GM19372 (cell line): ENCODE measurements at regions not wholly inside any gene's neighbourhood (a gene's known extent, or its start where the extent isn't known, plus 50 kb on each side); places are given as distances from the start of the nearest gene placed in this dataset.

ENCODE experiments used
- ATAC-seq: cut with Tn5 transposase; IDR thresholded peaks from one replicate; pipeline ENCODE4 v1.9.1; 2021; ENCODE audit warnings: mild to moderate bottlenecking, low read depth, moderate library complexity; ENCODE audit not compliant: unreplicated experiment

DNA sequence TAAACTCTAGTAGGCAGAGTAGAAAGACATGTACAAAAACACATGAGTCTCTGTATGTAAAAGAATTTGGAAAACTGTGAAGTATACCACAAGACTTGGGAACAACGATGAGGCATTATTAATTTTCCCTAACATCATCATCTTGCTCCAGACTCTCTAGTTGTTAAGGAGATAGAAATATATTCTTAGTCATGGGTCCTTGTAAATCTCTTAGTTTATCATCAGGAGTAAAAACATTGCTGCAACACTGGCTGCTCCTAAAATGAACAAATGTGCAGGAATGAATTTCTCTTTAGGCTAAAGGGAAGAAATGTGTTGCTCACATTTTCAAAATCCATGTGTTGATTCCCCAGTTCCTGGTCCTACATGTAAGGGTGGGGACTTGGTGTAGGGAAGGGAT is 384.6 kb downstream of the STIM2 start:
- no peak for ATAC-seq

DNA sequence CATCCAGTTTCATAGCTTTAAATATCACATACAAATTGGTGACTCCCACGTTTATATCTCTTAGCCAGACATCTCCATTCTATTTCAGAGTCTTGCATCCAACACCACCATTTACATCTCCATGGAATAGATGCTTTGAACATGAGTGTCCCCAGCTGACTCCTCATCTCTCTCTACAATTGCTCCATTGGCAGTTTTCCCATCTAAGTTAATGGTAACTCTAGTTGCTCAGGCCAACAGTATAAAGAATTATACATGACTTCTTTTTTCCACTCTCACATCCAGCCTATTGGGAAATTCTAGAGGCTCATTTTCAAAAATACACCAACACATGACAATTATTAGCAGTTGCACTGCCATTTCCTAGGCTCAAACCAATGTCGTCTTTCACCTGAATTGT is 388.2 kb downstream of the STIM2 start:
- no peak for ATAC-seq

DNA sequence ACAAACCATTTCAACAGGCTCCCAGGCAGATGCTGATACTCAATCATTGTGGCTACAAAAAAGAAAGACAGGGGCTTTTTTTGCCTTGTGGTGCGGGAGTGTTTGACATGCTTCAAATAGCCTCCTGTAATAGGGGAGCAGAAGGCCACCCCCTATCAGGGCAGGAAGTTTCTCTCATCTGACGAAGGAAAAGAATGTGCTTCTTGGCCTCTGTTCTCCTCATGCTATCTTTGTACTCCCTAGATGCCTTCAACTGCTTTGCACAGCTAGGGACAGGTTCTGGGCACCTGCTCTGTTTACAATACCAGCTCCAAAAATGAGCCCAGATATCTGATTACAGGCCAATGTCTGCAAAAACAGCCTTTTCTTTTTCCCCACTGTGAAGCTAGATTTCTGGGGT is 391.1 kb downstream of the STIM2 start:
- ATAC-seq = no peak

DNA sequence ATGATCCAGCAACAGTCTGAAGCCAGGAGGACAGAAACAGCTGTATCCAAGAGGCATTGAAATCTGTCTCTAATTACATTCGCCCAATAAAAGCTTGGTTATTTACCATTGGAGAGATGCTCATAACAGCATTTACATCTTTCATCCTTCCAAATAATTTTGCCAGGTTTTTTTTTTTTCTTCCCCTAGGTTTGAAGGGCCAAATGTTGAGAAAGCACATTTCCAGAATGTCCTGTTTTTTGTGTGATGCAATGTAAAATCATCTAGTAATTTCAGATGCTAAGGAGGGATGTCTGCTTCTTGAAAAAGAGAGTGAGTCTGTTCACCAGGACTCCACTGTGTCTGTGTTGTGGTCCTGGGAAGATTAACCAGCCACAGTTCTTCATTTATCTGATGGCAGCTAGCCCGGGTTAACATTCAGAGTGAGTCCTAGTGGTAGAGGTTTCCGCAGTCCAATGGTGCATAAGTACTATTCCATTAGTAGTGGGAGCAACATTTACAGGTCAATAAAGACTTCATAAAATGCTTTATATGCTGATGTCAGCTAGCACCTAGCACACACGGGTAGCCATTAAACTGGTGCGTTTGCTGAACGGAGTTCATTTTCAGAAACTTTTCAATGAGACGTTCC is 406.8 kb downstream of the STIM2 start:
- no peak for ATAC-seq

DNA sequence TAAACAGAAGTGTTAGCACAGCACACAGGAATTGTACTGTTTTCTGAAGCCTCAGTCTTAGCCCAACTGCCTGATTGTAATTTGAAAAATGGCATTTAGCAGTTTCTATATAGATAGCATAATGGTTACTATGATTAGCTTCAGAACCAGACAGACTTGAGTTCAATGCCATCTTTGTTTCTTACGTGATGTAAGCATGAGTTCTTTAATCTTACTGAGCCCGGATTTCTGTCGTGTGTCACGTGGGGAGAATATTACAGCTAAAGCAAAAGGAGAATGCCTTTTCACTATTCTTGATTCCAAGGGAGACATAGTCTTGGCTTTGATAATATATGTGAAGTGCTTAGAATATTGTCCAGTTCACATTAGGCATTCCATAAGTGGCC is 407.3 kb downstream of the STIM2 start:
- no peak for ATAC-seq

DNA sequence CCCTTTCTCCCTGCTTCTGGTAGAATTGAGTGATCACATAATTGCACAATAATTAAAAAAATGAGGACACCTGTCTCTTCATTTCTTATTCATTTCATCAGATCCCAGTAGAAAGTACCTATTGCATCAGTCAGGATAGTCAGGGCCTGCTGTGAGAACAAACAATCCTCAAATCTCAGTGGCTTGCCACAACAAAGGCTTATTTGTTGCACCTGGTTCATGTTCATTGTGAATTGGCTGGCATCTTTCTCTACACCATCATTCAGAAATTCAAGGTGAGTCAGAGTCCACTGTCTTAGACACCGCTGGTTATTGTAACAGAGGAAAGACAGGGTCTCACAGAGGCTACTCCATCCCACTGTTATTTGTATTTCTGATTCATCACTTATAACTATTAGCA is 409.8 kb downstream of the STIM2 start:
- ATAC-seq = no peak

DNA sequence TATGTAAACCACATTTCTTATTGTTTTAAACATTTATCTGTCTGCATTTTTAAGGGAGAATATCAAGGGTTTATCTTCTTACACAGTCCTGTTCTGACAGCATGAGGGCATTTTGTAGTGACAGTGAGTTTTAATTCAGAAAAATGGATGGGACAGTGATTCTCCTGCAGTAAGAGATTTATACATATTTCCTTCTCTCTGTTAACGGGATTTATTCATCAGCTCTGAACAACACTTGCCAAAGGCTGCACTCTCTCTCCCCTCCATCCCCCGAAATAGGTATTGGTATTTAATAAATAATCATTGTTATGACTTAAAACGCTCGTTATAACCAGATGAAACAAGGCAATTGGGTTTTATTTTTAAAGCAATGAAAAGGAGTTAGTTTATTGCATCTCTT is 410.9 kb downstream of the STIM2 start:
- ATAC-seq = no peak

DNA sequence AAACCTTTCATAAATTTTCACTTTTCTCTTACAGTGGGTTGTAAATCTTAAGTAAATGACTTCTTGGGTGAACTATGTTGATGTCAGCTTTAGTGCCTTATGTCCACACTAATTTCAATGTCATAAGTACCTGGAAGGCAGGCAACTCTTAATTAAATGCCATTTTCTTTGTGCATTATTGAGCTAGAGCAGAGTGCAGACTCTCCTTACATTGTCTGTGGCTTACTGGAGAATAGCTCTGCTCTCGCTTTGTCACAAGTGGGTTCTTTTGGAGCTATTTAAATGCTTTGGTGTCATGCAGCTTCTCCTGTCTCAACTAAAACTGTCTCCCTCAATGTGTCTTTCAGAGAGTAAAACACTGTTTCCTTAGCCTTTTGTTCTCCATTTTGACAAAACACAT is 411.6 kb downstream of the STIM2 start:
- no peak for ATAC-seq

DNA sequence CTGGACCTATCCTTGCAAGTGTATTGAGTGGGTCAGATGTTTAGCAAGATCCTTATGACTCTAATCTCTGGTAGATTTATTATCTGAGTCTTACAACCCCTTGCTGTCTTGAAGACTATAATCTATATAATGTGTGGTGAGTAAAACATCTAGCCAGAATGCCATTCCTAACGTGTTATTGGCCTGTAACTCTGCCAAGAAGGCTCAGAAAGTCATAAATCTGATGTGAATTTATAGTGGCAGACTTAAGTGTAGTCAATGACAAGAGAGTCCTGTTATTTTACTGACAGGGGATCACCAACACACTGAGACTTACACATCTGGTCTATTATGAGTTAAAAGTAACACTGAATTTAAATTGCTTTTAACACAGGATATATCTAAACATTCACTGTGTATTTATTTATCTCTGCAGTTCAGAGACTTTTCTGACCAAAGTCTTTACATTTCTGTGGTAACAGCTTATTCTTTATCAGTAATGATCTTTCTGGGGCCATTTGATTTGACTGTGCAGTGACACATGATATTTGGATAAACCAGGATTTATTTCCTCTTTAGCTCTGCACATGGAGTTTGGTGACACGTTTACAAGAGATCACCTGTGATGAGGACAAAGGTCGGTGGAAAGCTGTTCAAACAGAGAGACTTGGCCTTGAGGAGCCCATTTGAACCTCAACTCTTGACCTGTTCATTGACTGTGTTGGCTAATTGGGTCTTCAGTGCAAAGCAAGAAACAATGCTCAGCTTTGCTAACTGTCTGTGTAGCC is 415.8 kb downstream of the STIM2 start:
- no peak for ATAC-seq

DNA sequence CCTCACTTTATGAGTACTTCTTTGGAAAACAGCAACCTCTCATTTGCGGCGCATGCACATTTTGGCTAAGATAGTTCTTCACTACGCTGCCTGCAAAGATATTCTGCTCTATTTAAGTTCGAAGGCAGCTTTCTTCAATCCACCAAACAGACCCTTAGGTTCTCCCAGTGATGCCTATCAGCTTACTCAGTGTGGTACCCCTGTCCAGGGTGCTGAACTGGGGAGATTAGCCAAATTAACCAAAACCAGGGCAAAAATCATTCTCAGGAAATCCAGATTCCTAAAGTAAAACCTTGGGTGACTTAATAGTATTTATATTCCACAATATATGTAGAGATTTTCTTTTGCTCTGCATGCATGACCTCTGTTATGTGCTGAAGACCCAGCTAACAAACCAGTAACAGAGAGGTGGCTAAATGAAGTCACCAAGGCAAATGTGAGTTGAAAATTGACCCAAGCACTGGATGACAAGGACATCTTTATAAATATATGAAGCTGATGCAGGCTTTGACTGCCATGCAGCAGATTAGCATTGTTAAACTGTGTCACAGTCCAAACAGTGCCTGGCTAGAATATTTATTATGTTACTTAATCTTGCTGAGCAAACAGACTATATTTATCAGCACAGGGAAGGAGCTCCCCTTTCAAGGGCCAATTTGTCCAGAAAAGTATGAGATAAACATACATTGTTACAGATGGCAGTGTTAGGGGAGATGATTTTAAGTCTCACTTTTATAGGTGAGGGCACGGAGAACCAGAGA is 418.2 kb downstream of the STIM2 start:
- ATAC-seq = no peak

DNA sequence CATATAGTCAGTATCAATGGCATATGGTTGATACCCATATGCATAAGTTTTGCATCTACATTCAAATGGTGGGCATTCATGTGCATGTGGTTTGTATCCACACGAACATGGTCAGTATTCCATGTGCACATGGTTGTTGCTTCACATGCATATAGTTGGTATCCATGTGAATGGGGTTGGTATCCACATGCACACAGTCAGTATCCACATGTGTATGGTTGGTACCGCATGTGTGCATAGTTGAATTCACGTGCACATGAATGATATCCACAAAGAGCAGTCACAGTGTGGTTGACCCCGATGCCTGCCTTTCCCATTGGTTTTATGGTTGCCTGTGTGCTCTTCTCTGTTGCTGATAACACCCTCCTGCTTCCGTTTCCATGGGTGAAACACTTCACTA is 427.9 kb downstream of the STIM2 start:
- no peak for ATAC-seq

DNA sequence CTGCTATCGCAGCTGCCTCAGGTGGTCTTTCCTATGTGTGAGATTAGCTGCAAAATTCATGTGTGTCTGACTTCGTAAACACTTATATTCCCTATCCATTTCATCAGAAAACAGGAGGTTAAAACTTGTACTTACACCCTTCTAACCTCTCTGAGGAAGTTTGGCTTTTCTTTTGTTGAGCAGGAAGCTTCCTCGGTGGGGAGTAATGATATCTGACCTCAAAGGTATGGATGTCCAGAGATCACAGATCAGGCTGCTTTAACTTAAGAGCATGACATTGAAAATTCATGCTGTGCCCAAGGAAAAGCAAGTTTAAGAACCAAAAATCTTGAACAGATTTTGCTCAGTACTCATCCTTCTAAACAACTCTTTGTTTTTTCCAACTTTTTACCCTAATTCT is 429.1 kb downstream of the STIM2 start:
- no peak for ATAC-seq

DNA sequence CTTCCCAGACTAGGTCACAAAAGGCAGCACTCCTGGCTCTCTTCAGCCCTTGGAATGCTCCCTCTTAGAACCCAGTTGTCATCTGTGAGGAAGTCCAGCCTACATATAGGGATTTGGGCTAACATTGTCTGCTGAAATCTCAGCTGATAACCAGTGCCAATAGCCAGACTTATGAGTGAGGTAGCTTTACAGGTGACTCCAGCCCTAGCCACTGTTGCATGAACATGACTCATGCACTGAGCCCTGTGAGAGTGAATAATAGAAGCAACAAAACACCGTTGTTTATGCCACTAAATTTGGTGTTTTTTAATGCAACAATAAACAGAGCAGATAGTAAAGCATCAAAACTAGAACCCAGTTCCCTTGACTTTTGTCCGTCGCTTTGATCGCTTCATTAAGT is 433.2 kb downstream of the STIM2 start:
- no peak for ATAC-seq

DNA sequence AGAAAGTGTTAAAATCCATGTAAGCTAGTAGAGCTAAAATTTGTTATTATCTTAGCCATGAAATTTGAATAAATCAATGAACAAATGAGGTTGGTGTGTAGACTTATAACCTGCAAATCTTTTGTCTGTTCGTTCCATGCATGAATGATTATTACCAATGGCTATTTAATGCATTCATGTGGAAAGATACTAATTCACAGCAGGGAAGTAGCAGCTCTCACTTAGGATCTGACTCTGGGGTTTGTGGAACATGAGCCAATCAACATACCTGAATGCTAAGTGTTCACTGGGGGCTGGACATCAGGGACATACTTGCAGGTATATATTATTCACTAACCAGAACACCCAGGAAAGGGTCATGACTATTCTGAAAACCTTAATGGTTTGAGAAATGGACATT is 444.1 kb downstream of the STIM2 start:
- no peak for ATAC-seq

DNA sequence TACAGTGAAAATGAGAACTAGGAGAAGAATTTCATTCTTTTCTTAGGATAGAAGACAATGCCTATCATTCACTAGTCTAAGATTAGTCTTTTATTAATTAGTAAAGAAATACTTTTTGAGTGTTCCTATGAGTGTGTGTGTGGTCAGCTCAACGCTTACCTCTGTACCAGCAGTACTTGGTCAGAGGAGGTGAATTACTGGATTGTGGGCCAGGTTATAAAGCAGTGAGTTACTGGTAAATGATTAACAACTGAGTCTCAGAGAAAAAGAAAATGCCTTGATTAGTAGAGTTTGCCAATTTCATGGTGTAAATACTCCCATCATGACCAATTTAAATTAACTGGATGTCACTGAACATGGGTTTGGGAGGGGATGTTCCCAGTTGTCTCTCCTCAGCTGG is 444.6 kb downstream of the STIM2 start:
- ATAC-seq = no peak

DNA sequence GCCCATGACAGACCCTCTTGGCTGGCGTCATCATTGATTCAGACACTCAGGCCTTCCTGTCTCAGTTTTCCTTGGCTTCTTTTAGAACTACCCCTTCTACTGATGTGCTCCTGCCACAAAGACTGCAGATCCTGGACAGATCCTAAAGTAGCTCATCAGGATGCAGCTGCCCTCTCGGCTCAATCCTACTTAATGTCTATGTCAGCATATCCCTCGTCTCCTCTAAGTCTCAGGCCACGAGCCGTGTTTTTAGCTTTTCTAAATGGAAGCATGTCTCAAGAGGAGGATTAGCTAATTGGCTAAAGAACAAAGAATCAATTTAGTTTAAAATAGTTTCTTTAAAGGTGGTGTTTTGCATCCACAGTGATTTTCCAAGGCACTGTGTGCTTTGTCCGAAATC is 447.7 kb downstream of the STIM2 start:
- no peak for ATAC-seq

DNA sequence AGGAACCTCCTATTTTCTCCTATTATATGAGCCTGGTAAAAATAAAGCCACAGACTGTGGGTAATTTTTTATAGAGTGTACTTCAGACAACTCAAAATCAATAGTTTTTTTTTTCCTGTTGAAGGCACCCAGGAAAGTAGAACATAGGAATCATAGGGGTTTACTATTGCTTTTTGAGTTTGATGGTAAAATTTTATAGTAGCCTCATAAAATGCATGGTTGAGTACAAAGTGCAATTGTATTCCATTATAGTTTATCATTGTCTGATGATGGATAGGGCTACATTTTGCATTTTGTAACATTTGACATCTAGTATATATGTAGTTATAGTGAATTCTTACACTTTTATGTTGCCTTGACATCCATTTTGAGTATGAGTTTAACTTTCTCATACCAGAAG is 455.0 kb downstream of the STIM2 start:
- ATAC-seq = no peak

DNA sequence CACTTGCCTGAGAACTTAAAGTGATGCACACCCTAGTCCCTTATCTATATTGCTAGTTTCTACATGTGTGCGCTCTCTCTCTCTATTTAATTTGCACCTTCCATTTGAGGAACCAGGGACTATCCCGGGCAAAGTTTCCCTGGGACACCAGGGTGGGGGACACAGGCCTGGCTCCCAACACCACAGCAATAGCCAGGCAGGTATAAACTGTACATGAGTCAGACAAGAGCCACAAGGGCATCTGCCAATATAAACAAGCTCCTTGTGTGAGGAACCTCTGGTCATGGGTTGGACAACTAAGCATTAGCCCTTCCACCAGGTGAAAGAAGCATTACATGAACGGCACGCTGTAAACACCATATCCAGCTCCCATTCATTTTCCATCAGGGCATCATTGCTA is 455.5 kb downstream of the STIM2 start:
- ATAC-seq = no peak

DNA sequence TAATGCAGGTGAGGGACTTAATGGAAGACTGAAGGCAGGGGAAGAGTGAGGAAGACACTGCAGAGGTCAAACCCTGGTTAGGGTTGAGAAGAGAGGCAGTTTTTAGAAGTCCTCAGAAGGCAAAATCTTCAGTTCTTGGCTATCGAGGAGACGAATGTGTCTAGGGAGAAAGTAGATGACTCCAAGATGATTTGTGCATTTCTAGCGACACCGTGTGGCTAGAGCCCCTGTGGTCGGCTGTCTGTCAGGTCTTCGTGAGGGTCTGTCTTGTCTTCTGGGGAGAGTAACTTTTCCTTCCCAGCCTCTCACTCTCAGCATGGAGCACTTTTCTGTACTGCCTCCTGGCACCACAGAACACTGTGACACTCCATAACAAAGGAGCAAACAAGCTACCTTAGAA is 458.1 kb downstream of the STIM2 start:
- ATAC-seq = no peak

DNA sequence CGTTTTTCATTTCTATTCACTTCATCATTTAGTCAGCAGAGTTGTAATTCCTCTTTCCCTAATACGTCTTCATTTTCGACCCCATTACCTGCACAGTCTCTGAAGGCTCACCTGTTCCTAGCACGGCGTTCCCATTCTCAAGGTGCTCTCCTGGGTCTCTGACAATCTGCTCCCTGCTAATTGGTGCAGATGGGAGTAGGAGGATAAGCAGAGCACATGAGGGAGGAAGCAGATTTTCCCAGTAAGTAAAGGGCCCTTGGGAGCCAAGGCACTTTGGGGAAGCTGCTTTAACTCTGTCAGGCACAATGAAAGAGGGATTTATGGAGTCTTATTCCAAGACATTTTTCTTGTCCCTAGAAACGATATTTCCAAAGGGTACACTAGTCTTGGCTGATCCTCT is 466.4 kb downstream of the STIM2 start:
- no peak for ATAC-seq

DNA sequence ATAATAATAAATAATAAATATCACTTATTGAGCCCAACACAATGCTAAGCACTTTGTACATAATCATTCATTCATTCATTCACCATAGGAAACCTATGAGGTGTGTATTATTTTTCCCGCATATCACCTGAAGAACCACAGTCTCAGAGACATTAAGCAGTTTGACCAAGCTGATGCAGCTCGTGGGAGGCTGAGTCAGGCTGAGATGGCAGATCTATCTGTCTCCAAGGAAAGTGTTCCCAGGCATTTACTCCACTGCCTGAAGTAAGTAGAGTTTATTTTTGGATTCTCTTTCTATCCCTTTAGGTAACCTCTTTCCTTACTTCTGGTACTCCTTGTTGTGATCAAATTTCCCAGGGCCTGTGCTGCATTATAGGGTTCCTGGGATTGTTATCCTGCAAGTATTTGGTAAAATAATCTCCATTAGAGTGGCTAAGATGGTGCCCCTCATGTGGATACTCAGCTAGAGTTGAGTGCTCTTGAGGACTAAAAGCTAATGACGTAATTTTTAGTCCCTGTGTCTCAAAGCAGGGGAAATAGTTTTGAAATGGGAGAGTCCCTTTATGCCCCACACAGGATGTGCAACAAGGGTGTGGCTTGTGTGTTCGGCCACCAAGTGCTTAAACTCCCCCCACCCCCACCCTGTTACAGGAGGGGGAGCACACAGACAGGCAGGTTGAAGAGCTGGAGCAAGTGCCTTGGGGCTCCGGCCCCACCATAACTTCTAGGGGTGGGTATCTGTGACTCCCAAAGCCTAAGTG is 467.0 kb downstream of the STIM2 start:
- ATAC-seq = no peak
